ENCODE measurements at regions not wholly inside any gene's neighbourhood (a gene's known extent, or its start where the extent isn't known, plus 50 kb on each side); places are given as distances from the start of the nearest gene placed in this dataset.

GRCh38 chr5:124844371-124844920, 98.0 kb upstream of the ZNF608 start (continued):
- TF ChIP-seq CTCF (IDR thresholded peaks at IDR 0.05; ENCODE audit: low read depth, low read length, missing input control), result no peak
- TF ChIP-seq HNF4G (IDR thresholded peaks at IDR 0.05), result no peak
- TF ChIP-seq GABPA (IDR thresholded peaks at IDR 0.05 in 1 of 2, conservative IDR thresholded peaks at IDR 0.05 in 1 of 2), result no peak
- TF ChIP-seq RAD21 (IDR thresholded peaks at IDR 0.05), result no peak
- no peak for TF ChIP-seq ATF3 (IDR thresholded peaks at IDR 0.05)
- TF ChIP-seq FOXA1 (IDR thresholded peaks at IDR 0.05), result no peak

GRCh38 chr5:124847907-124848306, 101.5 kb upstream of the ZNF608 start:
- WGBS, result 85% methylated on average over 3 of the region's 3 CpGs
- Histone ChIP-seq H3K27me3 (ENCODE audit: control insufficient read depth in 4 of 4, insufficient read depth in 4 of 4, low read length in 3 of 4) (no peaks in the 10 kb centered on the region), H3K27ac (ENCODE audit: low read depth in 1 of 2, low read length in 2 of 2) (no peak overlapping the region), H3K4me3 (ENCODE audit: low read depth in 1 of 3, low read length in 3 of 3) (no peak overlapping the region), H3K4me1 (ENCODE audit: control insufficient read depth in 4 of 4, insufficient read depth in 4 of 4, low read length in 3 of 4) (no peaks in the 10 kb centered on the region), H3K9me3 (ENCODE audit: control insufficient read depth in 4 of 4, low read length in 3 of 4) (no peaks in the 10 kb centered on the region), H3K9ac (ENCODE audit: low read depth in 1 of 2, low read length in 2 of 2) (no peak overlapping the region), H3K36me3 (ENCODE audit: control insufficient read depth in 4 of 4, insufficient read depth in 3 of 4, low read depth in 1 of 4, low read length in 3 of 4) (no peaks in the 10 kb centered on the region)
- TF ChIP-seq RXRA (IDR thresholded peaks at IDR 0.05) (no peak), CTCF (IDR thresholded peaks at IDR 0.05; ENCODE audit: low read depth, low read length, missing input control) (no peak), ATF3 (IDR thresholded peaks at IDR 0.05) (no peak), HNF4A (conservative IDR thresholded peaks at IDR 0.05) (no peak), REST (IDR thresholded peaks at IDR 0.05) (no peak), GABPA (IDR thresholded peaks at IDR 0.05 in 1 of 2, conservative IDR thresholded peaks at IDR 0.05 in 1 of 2) (no peak), YY1 (IDR thresholded peaks at IDR 0.05) (no peak)
- DNase-seq (ENCODE audit: low spot score), result no peak

GRCh38 chr5:124849774-124850173, 103.3 kb upstream of the ZNF608 start:
- Histone ChIP-seq H3K36me3 (ENCODE audit: control insufficient read depth in 4 of 4, insufficient read depth in 3 of 4, low read depth in 1 of 4, low read length in 3 of 4) (no peaks in the 10 kb centered on the region), H3K4me3 (ENCODE audit: low read depth in 1 of 3, low read length in 3 of 3) (no peak overlapping the region), H3K9me3 (ENCODE audit: control insufficient read depth in 4 of 4, low read length in 3 of 4) (no peaks in the 10 kb centered on the region), H3K27ac (ENCODE audit: low read depth in 1 of 2, low read length in 2 of 2) (no peak overlapping the region), H3K4me1 (ENCODE audit: control insufficient read depth in 4 of 4, insufficient read depth in 4 of 4, low read length in 3 of 4) (no peaks in the 10 kb centered on the region), H3K27me3 (ENCODE audit: control insufficient read depth in 4 of 4, insufficient read depth in 4 of 4, low read length in 3 of 4) (no peaks in the 10 kb centered on the region), H3K9ac (ENCODE audit: low read depth in 1 of 2, low read length in 2 of 2) (no peak overlapping the region)
- DNase-seq (ENCODE audit: low spot score), result no peak
- WGBS, result 85% methylated on average over 3 of the region's 3 CpGs
- TF ChIP-seq GABPA (IDR thresholded peaks at IDR 0.05 in 1 of 2, conservative IDR thresholded peaks at IDR 0.05 in 1 of 2) (no peak), NR2F2 (IDR thresholded peaks at IDR 0.05) (no peak), CTCF (IDR thresholded peaks at IDR 0.05; ENCODE audit: low read depth, low read length, missing input control) (no peak), RXRA (IDR thresholded peaks at IDR 0.05) (no peak), SP1 (IDR thresholded peaks at IDR 0.05) (no peak), RAD21 (IDR thresholded peaks at IDR 0.05) (no peak), JUND (IDR thresholded peaks at IDR 0.05) (no peak), YY1 (IDR thresholded peaks at IDR 0.05) (no peak), FOXA2 (IDR thresholded peaks at IDR 0.05) (no peak), ZBTB33 (IDR thresholded peaks at IDR 0.05) (no peak), HNF4A (conservative IDR thresholded peaks at IDR 0.05) (no peak), TAF1 (conservative IDR thresholded peaks at IDR 0.05) (no peak), ATF3 (IDR thresholded peaks at IDR 0.05) (no peak)

Data from liver (tissue), 8 donors.